ENCODE measurements at regions not wholly inside any gene's neighbourhood (a gene's known extent, or its start where the extent isn't known, plus 50 kb on each side); places are given as distances from the start of the nearest gene placed in this dataset.
"Not testable (repeated sequence)": the region's sequence is repeated elsewhere in the genome, so short reads cannot be mapped to it uniquely, and the experiment has no call there.

DNA sequence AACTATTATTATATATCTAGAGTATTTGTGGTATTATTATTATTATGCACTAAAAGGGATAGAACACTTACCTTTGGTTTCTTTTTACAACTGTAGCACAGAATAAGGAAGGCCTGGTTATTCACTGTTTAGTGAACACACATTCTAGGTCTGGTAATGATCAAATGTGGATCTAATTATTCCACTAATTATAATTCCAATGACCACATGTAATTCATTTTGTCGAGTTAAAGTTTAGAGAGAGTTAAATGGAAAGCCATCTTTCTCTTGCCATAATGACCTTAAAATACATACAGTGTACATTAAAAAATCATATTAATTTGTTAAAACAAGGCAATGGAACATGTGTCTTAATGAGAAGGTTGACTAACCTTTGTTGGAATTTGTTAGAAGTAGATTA is 147.8 kb downstream of the SEM1 start:
- no peak for DNase-seq (ENCODE audit: low spot score)

DNA sequence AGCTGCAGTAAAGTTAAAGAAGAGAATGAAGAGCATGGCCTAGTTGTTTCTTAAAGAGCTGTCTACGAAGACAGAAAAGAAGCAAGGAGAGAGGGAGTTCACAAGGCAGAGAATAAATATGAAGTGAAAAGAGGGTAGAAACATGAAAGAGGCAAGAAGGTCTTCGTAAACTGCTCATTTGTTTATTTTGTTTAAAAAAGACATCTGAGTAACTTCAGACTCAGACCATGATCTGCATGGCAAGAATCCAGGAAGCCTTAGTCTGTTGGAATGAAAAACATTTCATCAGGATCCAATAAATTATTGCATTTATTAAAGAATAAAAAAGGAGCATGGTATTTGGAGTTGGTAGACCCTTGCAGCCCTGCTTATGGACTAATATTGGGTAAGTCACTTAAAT is 151.1 kb downstream of the SEM1 start:
- no peak for DNase-seq (ENCODE audit: low spot score)

DNA sequence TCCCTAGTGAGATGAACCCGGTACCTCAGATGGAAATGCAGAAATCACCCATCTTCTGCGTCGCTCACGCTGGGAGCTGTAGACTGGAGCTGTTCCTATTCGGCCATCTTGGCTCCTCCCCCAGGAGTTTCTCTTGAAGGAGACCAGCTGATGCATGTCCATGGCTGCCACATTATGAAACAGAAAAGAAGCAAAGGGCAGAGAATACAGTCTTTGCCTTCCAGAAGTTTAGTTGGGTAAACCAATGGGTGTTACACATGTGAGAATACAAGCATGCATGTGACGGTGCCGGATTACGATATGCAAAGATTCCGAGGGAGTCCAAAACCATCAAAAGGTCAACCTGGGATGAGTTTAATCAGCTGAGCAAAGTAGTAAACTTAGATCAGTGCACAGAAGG is 151.6 kb downstream of the SEM1 start:
- DNase-seq (ENCODE audit: low spot score) = no peak

DNA sequence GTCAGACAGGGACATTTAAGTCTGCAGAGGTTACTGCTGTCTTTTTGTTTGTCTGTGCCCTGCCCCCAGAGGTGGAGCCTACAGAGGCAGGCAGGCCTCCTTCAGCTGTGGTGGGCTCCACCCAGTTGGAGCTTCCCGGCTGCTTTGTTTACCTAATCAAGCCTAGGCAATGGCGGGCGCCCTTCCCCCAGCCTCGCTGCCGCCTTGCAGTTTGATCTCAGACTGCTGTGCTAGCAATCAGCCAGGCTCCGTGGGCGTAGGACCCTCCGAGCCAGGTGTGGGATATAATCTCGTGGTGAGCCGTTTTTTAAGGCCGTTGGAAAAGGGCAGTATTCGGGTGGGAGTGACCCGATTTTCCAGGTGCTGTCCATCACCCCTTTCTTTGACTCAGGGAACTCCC is 152.0 kb downstream of the SEM1 start:
- not testable (repeated sequence) for DNase-seq (ENCODE audit: low spot score)

DNA sequence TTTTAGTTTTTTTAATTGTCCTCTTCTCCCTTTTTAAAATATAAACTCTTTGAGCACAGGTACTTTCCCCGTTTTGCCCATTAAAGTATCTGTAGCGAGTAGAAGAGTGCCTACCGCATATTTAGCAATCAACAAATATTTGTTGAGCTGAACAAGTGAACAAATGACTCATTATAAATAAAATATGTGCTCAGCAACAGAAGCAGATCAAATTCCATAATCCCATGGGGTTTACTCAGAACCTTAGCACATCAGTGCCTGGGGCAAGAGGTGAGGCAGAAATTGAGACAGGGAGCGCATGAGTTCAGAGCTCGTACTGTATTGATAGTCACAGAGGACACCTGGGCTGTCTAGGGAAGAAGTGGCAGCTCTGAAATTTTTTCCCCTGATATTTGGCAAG is 161.0 kb downstream of the SEM1 start:
- no peak for DNase-seq (ENCODE audit: low spot score)

- DNase-seq (ENCODE audit: low spot score) = peak; percentile 34
Measured at GRCh38 chr7:96547371-96547811, 162.3 kb downstream of the SEM1 start.

GRCh38 chr7:96546426-96546825 is 163.2 kb downstream of the SEM1 start:
- no peak for DNase-seq (ENCODE audit: low spot score)

DNA sequence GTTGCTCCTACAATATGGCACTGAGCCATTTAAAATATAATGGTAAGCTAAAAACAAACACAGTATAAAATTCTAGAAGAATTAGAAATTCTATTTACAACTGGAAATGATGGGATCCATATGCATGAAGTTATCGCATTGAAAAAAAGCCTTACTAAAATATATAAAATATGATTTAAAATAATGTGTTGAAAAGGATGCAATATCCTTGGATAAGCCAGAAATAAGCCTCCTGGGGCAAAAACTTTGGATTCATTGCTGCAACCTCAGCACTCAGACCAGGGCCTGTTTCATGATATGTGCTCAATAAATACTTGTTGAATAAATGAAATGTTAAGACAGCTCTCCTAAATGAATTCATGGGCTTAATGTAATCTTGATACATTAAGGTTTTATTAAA is 170.2 kb downstream of the SEM1 start:
- no peak for DNase-seq (ENCODE audit: low spot score)

- peak; percentile 8 for DNase-seq (ENCODE audit: low spot score)
Measured at GRCh38 chr7:96538632-96539031, 171.0 kb downstream of the SEM1 start.

- DNase-seq (ENCODE audit: low spot score) = no peak
Measured at GRCh38 chr7:96534221-96534620, 175.4 kb downstream of the SEM1 start.

DNA sequence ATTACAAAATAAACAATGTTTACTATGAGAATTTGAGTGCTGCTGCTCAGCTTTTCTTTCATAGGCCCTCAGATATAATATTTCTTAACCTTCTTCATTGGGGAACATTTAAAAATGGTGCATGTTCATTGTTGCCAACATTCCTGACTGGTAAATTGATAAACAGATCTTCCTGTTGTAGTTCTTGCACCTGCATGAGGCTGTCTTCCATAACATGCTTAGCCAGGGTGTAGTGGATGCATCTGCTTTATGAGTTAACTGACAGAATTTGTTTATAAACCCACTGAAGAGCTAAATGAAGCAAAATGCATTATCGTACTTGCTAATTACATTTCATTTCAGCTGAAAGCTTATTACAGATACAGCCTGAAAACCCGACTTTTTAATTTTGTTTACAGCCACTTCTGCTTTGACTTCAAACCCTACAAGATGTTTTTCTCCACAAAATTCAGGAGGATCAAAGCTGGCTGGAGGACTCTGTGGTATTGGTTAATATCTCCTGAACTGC is 177.2 kb downstream of the SEM1 start:
- DNase-seq (ENCODE audit: low spot score) = no peak

GRCh38 chr7:96531331-96531730 is 178.3 kb downstream of the SEM1 start:
- no peak for DNase-seq (ENCODE audit: low spot score)

GRCh38 chr7:96530786-96531185 is 178.9 kb downstream of the SEM1 start:
- no peak for DNase-seq (ENCODE audit: low spot score)

DNA sequence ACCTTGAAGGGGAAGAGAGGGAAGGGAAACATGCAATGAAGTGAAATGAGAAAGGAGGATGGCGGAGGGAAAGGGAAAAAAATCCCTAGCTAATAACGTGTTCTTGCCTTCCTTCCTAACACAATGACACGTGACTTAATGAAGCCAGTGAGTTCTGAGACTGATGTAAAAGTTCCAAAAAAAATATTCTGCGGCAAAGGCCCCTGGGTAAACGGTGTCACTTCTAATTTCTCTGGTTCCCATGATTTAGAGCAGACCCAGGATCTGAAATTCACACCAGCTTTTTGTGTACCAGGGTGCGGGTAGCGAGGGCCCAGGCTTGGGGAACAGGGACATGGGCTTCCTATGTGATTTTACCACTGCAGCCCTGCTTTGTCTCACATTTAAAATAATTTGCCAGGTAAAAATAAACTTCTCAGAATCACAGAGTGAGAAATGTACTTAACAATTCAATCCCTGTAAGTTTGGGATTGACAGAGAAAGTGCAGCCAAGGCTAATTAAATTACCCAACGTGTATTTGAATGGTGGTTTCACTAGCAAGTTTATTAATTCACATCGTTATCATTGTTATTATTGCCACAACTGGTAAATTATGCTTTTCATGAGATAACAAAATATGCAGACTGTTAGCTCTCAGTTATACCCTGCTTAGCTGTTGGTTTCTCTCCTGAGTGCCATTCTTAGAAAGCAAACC is 182.4 kb downstream of the SEM1 start:
- DNase-seq (ENCODE audit: low spot score) = no peak

GRCh38 chr7:96526496-96526895 is 183.2 kb downstream of the SEM1 start:
- DNase-seq (ENCODE audit: low spot score) = peak; percentile 51

DNA sequence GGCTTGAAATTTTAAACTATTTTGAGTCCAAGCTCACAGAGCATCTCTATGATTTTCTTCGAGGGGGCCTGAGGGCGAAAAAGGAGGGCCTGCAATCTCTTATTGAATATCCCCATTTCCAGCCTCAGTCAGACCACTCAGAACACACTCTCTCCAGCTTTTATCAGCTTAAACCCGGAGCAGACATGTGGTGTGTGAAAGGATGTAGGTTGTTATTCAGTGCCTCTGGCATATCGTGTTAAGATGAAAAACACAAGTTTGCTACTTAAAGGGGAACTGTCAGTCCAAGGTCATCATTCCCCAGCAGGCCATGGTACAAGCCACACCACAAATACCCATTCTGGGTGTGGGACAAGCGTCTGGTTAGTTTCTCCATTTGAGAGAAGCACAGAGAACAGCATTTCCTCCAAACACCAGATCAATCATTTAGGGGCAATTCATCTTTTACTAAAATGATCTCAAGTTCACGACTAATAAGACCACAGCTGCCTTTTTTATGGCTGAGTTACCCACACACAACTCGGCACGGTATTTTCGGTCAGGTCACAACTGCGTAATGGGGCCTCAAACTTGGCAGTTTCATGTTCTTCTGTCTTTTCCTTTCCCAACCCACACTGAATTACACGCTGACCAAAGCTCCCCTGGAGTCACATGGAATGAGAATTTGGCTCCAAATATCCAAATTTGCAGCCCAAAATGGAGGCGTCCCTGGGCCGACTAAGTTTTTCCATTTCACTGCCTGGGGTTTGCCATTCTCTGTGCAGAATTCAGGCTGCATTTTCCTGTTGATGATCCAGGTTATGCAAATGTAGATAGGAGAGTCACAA is 188.4 kb downstream of the SEM1 start:
- DNase-seq (ENCODE audit: low spot score) = no peak

DNA sequence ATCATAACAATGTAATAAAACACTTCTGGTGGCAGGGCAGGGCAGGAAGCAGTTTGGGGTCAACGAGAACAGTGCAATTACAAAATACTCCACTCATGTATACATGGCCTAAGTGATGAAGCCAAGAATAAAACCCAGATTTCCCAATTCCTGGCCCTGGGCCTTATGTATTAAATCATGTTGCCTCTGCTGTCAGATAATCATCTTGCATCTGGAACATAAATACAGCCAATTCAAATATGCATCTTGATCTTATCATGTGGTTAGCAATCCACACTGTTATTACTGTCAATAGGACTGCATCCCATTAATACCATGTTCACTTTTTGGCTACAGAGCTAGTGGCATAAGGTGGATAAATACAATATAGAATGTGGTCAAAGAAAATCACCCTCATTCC is 186.5 kb upstream of the SLC25A13 start:
- no peak for DNase-seq (ENCODE audit: low spot score)

- no peak for DNase-seq (ENCODE audit: low spot score)
Measured at GRCh38 chr7:96503597-96503996, 181.7 kb upstream of the SLC25A13 start.

- no peak for DNase-seq (ENCODE audit: low spot score)
Measured at GRCh38 chr7:96501318-96501717, 179.4 kb upstream of the SLC25A13 start.

- DNase-seq (ENCODE audit: low spot score) = no peak
Measured at GRCh38 chr7:96499532-96499931, 177.6 kb upstream of the SLC25A13 start.

DNA sequence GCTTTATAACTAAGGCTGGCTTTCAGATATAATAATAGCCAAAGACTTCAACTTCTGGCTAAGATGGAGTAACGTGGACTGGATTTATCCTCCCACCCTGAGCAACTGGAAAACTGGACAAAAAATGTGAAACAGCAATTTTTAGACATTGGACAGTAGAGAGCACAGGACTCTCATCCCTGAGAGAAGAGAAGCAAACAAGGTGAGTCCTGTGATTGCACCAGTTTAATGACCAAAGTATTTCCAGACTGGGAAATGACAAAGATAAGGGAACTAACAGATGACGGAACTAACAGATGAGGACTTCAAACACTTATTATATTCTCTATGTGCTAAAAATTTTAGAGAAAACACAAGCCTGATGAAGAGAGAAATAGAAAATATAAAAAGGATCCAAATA is 175.7 kb upstream of the SLC25A13 start:
- DNase-seq (ENCODE audit: low spot score) = no peak

- no peak for DNase-seq (ENCODE audit: low spot score)
Measured at GRCh38 chr7:96495751-96496216, 173.9 kb upstream of the SLC25A13 start.

GRCh38 chr7:96486681-96487080 is 164.8 kb upstream of the SLC25A13 start:
- no peak for DNase-seq (ENCODE audit: low spot score)

Data from Ammon's horn (tissue), 1 donor.